SK-N-SH (cell line): ENCODE measurements at regions not wholly inside any gene's neighbourhood (a gene's known extent, or its start where the extent isn't known, plus 50 kb on each side); places are given as distances from the start of the nearest gene placed in this dataset.

ENCODE experiments used
- CTCF ChIA-PET: fragments of 300-600, 350-600 bp; formaldehyde crosslinking; extraction: SDS; loops from one replicate; lab custom pipeline; 2021; lab: Yijun Ruan, JAX
- POLR2A ChIA-PET: fragments of 350-600 bp; sonication (Branson Sonifier 250); formaldehyde crosslinking; extraction: SDS; loops from one replicate; lab custom pipeline; 2020; ENCODE audit warnings: antibody characterized with exemption, inconsistent platforms; lab: Yijun Ruan, JAX
- DNase-seq: peaks from one replicate; pipeline ENCODE4 v3.0.0; 2012
- H2AFZ ChIP-seq: fragments of 200-600 bp; sonication (generic); 2 replicates; pipeline ENCODE4 v1.8.1; 2016; ENCODE audit warnings: antibody characterized with exemption, mild to moderate bottlenecking, low read depth
- H3F3A ChIP-seq: fragments of 200-600 bp; sonication (generic); replicated peaks from 2 replicates; pipeline ENCODE3; 2016; ENCODE audit warnings: antibody characterized with exemption, mild to moderate bottlenecking; ENCODE audit not compliant: insufficient read depth
- H3K27ac ChIP-seq, 2 experiments: fragments of 200-500 bp in 1 of 2; fragments of 200-600 bp in 1 of 2; sonication (Bioruptor generic) in 1 of 2; sonication (generic), shearing (Covaris generic) in 1 of 2; 2 replicates each; pipeline versions ENCODE4 v1.5.1 to v1.6.1; 2014 to 2016; ENCODE audit warnings: low read depth in 2 of 2, inconsistent platforms in 1 of 2, low read length in 1 of 2, mild to moderate bottlenecking in 1 of 2, mixed read lengths in 1 of 2
- H3K27me3 ChIP-seq: fragments of 200-600 bp; sonication (generic), shearing (Covaris generic); 2 replicates; pipeline ENCODE4 v1.6.1; 2016; ENCODE audit warnings: mixed run types; ENCODE audit not compliant: insufficient read depth
- H3K36me3 ChIP-seq, 2 experiments: fragments of 200-500 bp in 1 of 2; fragments of 200-600 bp in 1 of 2; sonication (Bioruptor generic) in 1 of 2; sonication (generic) in 1 of 2; replicated peaks in 1 of 2; 2 replicates each; pipeline versions ENCODE3 to v1.5.1; 2014 to 2016; ENCODE audit warnings: low read length in 1 of 2, mild to moderate bottlenecking in 1 of 2; ENCODE audit not compliant: insufficient read depth in 2 of 2, control insufficient read depth in 1 of 2
- H3K4me1 ChIP-seq, 2 experiments: fragments of 200-500 bp in 1 of 2; fragments of 200-600 bp in 1 of 2; sonication (Bioruptor generic) in 1 of 2; sonication (generic), shearing (Covaris generic) in 1 of 2; 2 replicates each; pipeline versions ENCODE4 v1.5.1 to v1.6.1; 2014 to 2016; ENCODE audit warnings: low read depth in 1 of 2, low read length in 1 of 2, mixed run types in 1 of 2; ENCODE audit not compliant: insufficient read depth in 2 of 2, control insufficient read depth in 1 of 2
- H3K4me2 ChIP-seq: fragments of 200-600 bp; sonication (generic), shearing (Covaris generic); 2 replicates; pipeline ENCODE4 v1.6.1; 2017; ENCODE audit warnings: mixed run types
- H3K4me3 ChIP-seq, 2 experiments: fragments of 200-500 bp in 1 of 2; fragments of 200-600 bp in 1 of 2; sonication (Bioruptor generic) in 1 of 2; sonication (generic), shearing (Covaris generic) in 1 of 2; 2 replicates each; pipeline versions ENCODE4 v1.5.1 to v1.8.1; 2014 to 2016; ENCODE audit warnings: low read depth in 2 of 2, inconsistent platforms in 1 of 2, low read length in 1 of 2, mild to moderate bottlenecking in 1 of 2, mixed read lengths in 1 of 2, moderate library complexity in 1 of 2
- H3K79me2 ChIP-seq: fragments of 200-600 bp; sonication (generic); 2 replicates; pipeline ENCODE4 v1.8.1; 2017; ENCODE audit warnings: mild to moderate bottlenecking; ENCODE audit not compliant: insufficient read depth
- H3K9ac ChIP-seq: fragments of 200-600 bp; sonication (generic); 2 replicates; pipeline ENCODE4 v1.6.1; 2017; ENCODE audit warnings: mixed run types
- H3K9me2 ChIP-seq: fragments of 200-600 bp; sonication (generic); 2 replicates; pipeline ENCODE4 v1.6.1; 2017; ENCODE audit warnings: mixed run types
- H3K9me3 ChIP-seq: fragments of 200-600 bp; sonication (generic); 2 replicates; pipeline ENCODE4 v1.6.1; 2017; ENCODE audit warnings: mixed run types, mild to moderate bottlenecking, moderate library complexity
- H4K20me1 ChIP-seq: fragments of 200-600 bp; sonication (generic); 2 replicates; pipeline ENCODE4 v1.6.1; 2017; ENCODE audit warnings: mild to moderate bottlenecking, mixed run types; ENCODE audit not compliant: insufficient read depth
- CHD2 ChIP-seq: fragments of 150-350 bp; IDR thresholded peaks from 2 replicates; pipeline ENCODE4 v1.6.1; 2018; ENCODE audit warnings: low read length; ENCODE audit not compliant: partially characterized antibody
- ELF1 ChIP-seq: IDR thresholded peaks from 2 replicates; pipeline ENCODE4 v1.4.0; 2012
- FOXJ3 ChIP-seq: sonication (generic); formaldehyde crosslinking; IDR thresholded peaks from 2 replicates; pipeline ENCODE4 v1.5.1; 2020; ENCODE audit warnings: mild to moderate bottlenecking, missing genetic modification reagents
- GABPA ChIP-seq: IDR thresholded peaks from 2 replicates; pipeline ENCODE4 v1.4.0; 2012; ENCODE audit warnings: low read depth, mild to moderate bottlenecking
- GATA2 ChIP-seq: sonication (generic); formaldehyde crosslinking; IDR thresholded peaks from 2 replicates; pipeline ENCODE4 v1.5.0; 2020; ENCODE audit warnings: mild to moderate bottlenecking, missing genetic modification reagents
- MXI1 ChIP-seq: IDR thresholded peaks from 2 replicates; pipeline ENCODE4 v1.6.1; 2012; ENCODE audit warnings: mild to moderate bottlenecking, low read depth, low read length, improper control_type of control experiment
- SMC3 ChIP-seq: IDR thresholded peaks from 2 replicates; pipeline ENCODE4 v1.6.1; 2012; ENCODE audit warnings: low read depth, low read length, improper control_type of control experiment
- TAF1 ChIP-seq: IDR thresholded peaks from 2 replicates; pipeline ENCODE4 v1.6.1; 2012; ENCODE audit warnings: low read depth, mild to moderate bottlenecking, low read length, moderate library complexity, borderline replicate concordance
- whole genome bisulfite sequencing: methylation state at CpG from one replicate; pipeline ENCODE4 v1.1.6; 2017; ENCODE audit warnings: low lambda C conversion rate; 5-methylcytosine and 5-hydroxymethylcytosine counted together
- TF ChIP-seq, protein P1 (sequence below): IDR thresholded peaks from 2 replicates; pipeline ENCODE4; 2012
- TF ChIP-seq, protein P2 (sequence below): fragments of 150-350 bp; IDR thresholded peaks from 2 replicates; pipeline ENCODE4 v1.6.1; 2016; ENCODE audit warnings: mild to moderate bottlenecking, low read depth, low read length
- TF ChIP-seq, protein P3 (sequence below): fragments of 200-600 bp; sonication (generic); IDR thresholded peaks from 2 replicates; pipeline ENCODE4 v1.6.1; 2017; ENCODE audit warnings: antibody characterized with exemption, mild to moderate bottlenecking, moderate library complexity
- TF ChIP-seq, protein P4 (sequence below): fragments of 150-350 bp; IDR thresholded peaks from 2 replicates; pipeline ENCODE4 v1.6.1; 2017; ENCODE audit warnings: antibody characterized with exemption, low read length, low read depth, borderline replicate concordance
- TF ChIP-seq, protein P5 (sequence below): IDR thresholded peaks from 2 replicates; pipeline ENCODE4 v1.4.0; 2012; ENCODE audit warnings: low read depth, borderline replicate concordance

DNA sequence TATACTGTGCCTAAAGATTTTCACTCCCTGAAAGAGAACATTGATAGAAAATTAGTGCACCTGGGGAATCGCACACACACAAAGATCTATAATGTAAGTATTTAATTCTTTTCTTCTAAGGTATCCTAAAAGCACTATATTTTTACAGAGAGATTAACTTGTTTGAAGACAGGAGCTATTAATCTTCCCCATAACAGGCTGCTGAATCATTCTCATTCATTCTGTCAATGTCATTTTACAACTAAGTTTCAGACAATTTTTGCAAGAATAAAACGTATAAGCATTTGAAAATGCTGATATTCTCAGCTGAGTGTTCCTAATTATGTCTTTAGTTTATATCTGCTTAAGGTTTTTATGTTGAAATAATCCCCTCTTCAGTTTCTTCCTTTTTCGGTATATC is 776.7 kb downstream of the NXPH1 start:
- Histone ChIP-seq H3K9ac (no peak overlapping the region), H3K9me3 (0 out of 2 replicates have a peak, but pooled peaks cover 5% of the 10 kb centered on the region), H2AFZ (no peak overlapping the region), H3K9me2 (no peaks in the 10 kb centered on the region), H3K36me3 (no peaks in the 10 kb centered on the region), H3K27ac (no peak overlapping the region), H3K27me3 (no peaks in the 10 kb centered on the region), H3K4me1 (no peaks in the 10 kb centered on the region), H4K20me1 (no peaks in the 10 kb centered on the region), H3K4me2 (no peak overlapping the region), H3K79me2 (no peaks in the 10 kb centered on the region), H3F3A (no peaks in the 10 kb centered on the region), H3K4me3 (no peak overlapping the region; a peak in 1 of 4 replicates)
- TF ChIP-seq, protein P1, sequence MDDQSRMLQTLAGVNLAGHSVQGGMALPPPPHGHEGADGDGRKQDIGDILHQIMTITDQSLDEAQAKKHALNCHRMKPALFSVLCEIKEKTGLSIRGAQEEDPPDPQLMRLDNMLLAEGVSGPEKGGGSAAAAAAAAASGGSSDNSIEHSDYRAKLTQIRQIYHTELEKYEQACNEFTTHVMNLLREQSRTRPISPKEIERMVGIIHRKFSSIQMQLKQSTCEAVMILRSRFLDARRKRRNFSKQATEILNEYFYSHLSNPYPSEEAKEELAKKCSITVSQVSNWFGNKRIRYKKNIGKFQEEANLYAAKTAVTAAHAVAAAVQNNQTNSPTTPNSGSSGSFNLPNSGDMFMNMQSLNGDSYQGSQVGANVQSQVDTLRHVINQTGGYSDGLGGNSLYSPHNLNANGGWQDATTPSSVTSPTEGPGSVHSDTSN: no peak
- TF ChIP-seq SMC3 (no peak), FOXJ3 (no peak), GABPA (no peak), MXI1 (no peak), GATA2 (no peak), CHD2 (no peak), ELF1 (no peak), TAF1 (no peak)
- TF ChIP-seq, protein P2, sequence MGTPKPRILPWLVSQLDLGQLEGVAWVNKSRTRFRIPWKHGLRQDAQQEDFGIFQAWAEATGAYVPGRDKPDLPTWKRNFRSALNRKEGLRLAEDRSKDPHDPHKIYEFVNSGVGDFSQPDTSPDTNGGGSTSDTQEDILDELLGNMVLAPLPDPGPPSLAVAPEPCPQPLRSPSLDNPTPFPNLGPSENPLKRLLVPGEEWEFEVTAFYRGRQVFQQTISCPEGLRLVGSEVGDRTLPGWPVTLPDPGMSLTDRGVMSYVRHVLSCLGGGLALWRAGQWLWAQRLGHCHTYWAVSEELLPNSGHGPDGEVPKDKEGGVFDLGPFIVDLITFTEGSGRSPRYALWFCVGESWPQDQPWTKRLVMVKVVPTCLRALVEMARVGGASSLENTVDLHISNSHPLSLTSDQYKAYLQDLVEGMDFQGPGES: no peak
- TF ChIP-seq, protein P3, sequence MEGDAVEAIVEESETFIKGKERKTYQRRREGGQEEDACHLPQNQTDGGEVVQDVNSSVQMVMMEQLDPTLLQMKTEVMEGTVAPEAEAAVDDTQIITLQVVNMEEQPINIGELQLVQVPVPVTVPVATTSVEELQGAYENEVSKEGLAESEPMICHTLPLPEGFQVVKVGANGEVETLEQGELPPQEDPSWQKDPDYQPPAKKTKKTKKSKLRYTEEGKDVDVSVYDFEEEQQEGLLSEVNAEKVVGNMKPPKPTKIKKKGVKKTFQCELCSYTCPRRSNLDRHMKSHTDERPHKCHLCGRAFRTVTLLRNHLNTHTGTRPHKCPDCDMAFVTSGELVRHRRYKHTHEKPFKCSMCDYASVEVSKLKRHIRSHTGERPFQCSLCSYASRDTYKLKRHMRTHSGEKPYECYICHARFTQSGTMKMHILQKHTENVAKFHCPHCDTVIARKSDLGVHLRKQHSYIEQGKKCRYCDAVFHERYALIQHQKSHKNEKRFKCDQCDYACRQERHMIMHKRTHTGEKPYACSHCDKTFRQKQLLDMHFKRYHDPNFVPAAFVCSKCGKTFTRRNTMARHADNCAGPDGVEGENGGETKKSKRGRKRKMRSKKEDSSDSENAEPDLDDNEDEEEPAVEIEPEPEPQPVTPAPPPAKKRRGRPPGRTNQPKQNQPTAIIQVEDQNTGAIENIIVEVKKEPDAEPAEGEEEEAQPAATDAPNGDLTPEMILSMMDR: no peak
- TF ChIP-seq, protein P4, sequence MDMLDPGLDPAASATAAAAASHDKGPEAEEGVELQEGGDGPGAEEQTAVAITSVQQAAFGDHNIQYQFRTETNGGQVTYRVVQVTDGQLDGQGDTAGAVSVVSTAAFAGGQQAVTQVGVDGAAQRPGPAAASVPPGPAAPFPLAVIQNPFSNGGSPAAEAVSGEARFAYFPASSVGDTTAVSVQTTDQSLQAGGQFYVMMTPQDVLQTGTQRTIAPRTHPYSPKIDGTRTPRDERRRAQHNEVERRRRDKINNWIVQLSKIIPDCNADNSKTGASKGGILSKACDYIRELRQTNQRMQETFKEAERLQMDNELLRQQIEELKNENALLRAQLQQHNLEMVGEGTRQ: no peak
- TF ChIP-seq, protein P5, sequence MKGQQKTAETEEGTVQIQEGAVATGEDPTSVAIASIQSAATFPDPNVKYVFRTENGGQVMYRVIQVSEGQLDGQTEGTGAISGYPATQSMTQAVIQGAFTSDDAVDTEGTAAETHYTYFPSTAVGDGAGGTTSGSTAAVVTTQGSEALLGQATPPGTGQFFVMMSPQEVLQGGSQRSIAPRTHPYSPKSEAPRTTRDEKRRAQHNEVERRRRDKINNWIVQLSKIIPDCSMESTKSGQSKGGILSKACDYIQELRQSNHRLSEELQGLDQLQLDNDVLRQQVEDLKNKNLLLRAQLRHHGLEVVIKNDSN: no peak
- no peak for DNase-seq
- ChIA-PET CTCF (interaction anchor here (1.3 kb wide), 1 partner anchor 24 kb away, joined by 3 read pairs; no protein-coding TSS in a partner anchor), POLR2A (no interaction called here)
- 49% methylated on average over 3 of the region's 3 CpGs for WGBS
